ENCODE measurements at regions not wholly inside any gene's neighbourhood (a gene's known extent, or its start where the extent isn't known, plus 50 kb on each side); places are given as distances from the start of the nearest gene placed in this dataset.
"Not testable (repeated sequence)": the region's sequence is repeated elsewhere in the genome, so short reads cannot be mapped to it uniquely, and the experiment has no call there.

DNA sequence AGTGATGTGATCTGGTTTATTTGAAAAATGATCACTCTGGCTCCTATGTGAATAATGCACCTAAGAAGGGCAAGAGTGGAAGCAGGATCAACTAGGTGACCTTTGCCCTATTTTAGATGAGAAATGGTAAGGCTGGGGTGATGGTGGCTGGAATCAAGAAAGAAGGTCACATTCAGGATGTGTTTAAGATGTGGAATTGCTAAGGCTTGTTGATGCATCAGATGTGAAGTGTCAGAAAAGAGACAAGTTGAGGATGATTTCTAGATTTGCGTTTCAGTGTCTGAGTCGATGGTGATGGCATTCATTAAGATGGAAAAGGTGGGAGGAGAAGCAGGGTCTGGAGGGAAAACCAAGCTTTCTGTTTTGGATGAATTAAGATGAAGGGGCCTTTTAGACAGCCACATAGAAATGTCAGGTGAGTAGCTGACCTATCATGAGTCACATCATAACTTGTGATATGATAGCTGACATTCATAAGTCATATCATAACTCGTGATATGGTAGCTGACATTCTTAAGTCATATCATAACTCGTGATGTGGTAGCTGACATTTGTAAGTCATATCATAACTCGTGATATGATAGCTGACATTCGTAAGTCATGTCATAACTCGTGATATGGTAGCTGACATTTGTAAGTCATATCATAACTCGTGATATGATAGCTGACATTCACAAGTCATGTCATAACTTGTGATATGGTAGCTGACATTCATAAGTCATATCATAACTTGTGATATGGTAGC is 101.2 kb upstream of the SEC11C start:
- Histone ChIP-seq H3K4me3 (no peak overlapping the region), H3K27ac (no peak overlapping the region), H3K36me3 (no peaks in the 10 kb centered on the region), H3K4me1 (peaks cover 0 to 3% of the 10 kb centered on the region in 2 donors), H3K9me3 (no peaks in the 10 kb centered on the region), H3K27me3 (no peaks in the 10 kb centered on the region)
- TF ChIP-seq, protein P1, sequence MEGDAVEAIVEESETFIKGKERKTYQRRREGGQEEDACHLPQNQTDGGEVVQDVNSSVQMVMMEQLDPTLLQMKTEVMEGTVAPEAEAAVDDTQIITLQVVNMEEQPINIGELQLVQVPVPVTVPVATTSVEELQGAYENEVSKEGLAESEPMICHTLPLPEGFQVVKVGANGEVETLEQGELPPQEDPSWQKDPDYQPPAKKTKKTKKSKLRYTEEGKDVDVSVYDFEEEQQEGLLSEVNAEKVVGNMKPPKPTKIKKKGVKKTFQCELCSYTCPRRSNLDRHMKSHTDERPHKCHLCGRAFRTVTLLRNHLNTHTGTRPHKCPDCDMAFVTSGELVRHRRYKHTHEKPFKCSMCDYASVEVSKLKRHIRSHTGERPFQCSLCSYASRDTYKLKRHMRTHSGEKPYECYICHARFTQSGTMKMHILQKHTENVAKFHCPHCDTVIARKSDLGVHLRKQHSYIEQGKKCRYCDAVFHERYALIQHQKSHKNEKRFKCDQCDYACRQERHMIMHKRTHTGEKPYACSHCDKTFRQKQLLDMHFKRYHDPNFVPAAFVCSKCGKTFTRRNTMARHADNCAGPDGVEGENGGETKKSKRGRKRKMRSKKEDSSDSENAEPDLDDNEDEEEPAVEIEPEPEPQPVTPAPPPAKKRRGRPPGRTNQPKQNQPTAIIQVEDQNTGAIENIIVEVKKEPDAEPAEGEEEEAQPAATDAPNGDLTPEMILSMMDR (IDR thresholded peaks at IDR 0.05) = no peak
- TF ChIP-seq POLR2A (IDR thresholded peaks at IDR 0.05) = no peak
- no peak for DNase-seq
- intact Hi-C loops (cut with DNase I; ENCODE audit: low total_unique reads) = no loop called here

DNA sequence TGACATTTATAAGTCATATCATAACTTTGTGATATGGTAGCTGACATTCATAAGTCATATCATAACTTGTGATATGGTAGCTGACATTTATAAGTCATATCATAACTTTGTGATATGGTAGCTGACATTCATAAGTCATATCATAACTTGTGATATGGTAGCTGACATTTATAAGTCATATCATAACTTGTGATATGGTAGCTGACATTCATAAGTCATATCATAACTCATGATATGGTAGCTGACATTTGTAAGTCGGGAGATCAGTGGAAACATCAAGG is 100.7 kb upstream of the SEC11C start:
- H3K27me3 ChIP-seq; H3K9me3 ChIP-seq; H3K4me1 ChIP-seq; intact Hi-C loops (cut with DNase I; ENCODE audit: low total_unique reads); H3K36me3 ChIP-seq; H3K27ac ChIP-seq; H3K4me3 ChIP-seq; DNase-seq: not testable (repeated sequence)

DNA sequence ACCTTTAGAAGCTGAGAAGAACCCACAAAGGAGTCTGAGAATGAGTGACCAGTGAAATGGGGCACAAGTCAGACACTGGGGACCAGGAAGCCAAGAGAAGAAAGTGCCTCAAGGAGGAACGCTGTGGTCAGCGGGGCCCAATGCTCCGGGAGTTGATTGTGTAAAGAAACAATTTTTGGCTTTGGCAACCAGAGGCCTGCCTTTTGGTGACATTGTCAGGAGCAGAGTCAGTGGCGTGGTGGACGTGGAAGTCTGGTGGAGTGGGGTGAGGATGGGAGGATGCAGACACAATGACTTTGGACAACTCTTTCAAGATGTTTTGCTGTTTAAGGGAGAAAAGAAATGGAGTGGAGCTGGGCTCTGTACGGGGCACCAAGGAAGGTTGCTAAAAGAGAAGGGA is 100.2 kb upstream of the SEC11C start:
- H3K27me3 ChIP-seq = no peaks in the 10 kb centered on the region
- intact Hi-C loops (cut with DNase I; ENCODE audit: low total_unique reads) = no loop called here
- TF ChIP-seq POLR2A (IDR thresholded peaks at IDR 0.05) = no peak
- H3K4me3 ChIP-seq = no peak overlapping the region
- H3K9me3 ChIP-seq = no peaks in the 10 kb centered on the region
- no peak for DNase-seq
- peaks cover 0 to 3% of the 10 kb centered on the region in 2 donors for H3K4me1 ChIP-seq
- H3K36me3 ChIP-seq = no peaks in the 10 kb centered on the region
- H3K27ac ChIP-seq = no peak overlapping the region

DNA sequence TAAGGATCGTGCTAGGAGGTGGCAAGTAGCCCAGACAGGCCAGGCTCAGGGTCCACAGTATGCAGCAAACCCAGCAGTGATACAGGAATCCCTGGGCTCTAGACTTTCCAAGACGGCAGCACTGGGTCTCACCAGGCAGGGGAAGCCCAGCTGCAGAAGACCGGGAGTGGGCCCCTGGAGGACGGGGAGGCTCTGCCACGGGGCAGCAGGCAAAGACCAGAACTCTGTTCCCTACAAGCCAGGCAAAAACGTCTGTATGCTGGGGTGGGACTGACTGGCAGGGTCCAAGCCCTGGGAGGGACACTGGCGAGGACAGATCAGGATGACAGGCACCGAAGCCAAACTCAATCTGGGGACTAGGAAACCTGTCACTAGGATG is 98.9 kb upstream of the SEC11C start:
- intact Hi-C loops (cut with DNase I; ENCODE audit: low total_unique reads) = no loop called here
- no peaks in the 10 kb centered on the region for H3K27me3 ChIP-seq
- H3K9me3 ChIP-seq = no peaks in the 10 kb centered on the region
- no peak overlapping the region for H3K27ac ChIP-seq
- DNase-seq = no peak
- no peak overlapping the region for H3K4me3 ChIP-seq
- TF ChIP-seq, protein P1 (IDR thresholded peaks at IDR 0.05) = no peak
- no peak for TF ChIP-seq POLR2A (IDR thresholded peaks at IDR 0.05)
- no peaks in the 10 kb centered on the region for H3K36me3 ChIP-seq
- H3K4me1 ChIP-seq = peaks cover 0 to 3% of the 10 kb centered on the region in 2 donors

DNA sequence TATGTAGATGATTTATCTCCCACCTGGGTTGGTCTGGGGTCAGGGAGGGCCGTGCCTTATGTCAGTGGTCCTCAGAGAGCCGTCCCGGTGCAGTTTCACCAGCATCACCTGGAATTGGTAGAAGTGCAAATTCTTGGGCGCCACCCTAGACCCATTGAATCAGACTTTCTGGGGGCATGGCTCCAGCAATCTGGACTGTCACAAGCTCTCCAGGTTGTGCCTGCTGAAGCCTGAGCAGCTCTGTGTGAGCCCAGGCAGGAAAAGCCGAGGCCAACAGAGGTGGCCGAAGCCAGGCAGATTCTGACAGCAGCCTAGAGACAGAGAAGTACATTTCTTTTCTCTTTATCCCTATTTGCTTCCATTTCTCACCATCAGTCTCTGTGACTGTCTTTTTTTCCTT is 98.4 kb upstream of the SEC11C start:
- Histone ChIP-seq H3K9me3 (no peaks in the 10 kb centered on the region), H3K27ac (no peak overlapping the region), H3K4me1 (peaks cover 0 to 3% of the 10 kb centered on the region in 2 donors), H3K27me3 (no peaks in the 10 kb centered on the region), H3K4me3 (no peak overlapping the region), H3K36me3 (no peaks in the 10 kb centered on the region)
- DNase-seq = no peak
- no peak for TF ChIP-seq POLR2A (IDR thresholded peaks at IDR 0.05)
- TF ChIP-seq, protein P1 (IDR thresholded peaks at IDR 0.05) = no peak
- intact Hi-C loops (cut with DNase I; ENCODE audit: low total_unique reads) = no loop called here

DNA sequence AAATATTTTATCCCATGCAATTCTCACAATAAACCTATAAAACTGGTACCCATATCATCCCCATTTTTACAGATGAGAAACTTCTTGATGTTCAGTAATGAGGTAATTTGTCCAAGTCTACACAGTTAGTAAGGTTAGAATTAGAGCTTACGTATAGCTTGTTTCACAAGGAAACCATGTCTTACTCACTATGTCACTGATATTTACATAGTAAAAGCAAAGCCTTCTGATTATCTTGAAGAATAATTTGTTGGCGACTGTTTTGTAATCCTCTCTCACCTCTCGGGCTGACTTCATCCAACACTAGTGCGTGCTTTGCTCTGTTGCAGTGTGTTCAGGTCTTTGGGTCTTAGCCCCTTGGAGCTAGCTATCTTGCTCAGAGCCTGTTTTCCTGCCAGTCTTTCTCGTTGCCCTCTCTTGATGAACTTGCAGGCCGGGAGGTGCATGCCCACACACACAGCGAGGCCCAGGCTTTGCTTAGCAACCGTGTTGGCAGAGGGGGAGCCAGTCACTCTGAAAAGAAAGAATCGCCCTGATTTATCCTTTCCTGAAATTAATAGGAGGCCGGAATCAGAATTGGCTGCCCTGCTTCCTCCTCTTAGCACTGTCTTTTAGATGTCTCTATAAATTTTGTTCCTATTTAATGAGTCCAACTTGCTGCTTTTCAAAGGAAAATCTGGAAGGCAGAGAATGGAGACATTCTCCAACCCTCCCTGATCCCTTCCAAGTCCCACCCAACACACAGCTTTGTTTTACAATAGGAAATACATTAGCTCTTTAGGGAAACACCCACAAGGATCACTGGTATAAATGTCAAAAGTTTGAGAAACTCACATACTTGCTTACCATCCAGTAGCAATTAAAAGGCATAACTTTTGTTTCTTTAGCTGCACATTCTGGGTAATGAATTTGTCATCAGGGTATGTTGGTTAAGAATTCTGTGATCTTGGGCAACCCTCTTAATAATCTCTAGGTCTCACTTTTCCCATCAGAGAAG is 97.6 kb upstream of the SEC11C start:
- Histone ChIP-seq H3K4me1 (peaks cover 0 to 3% of the 10 kb centered on the region in 2 donors), H3K27me3 (no peaks in the 10 kb centered on the region), H3K4me3 (no peak overlapping the region), H3K36me3 (no peaks in the 10 kb centered on the region), H3K27ac (peak overlapping the region; percentile 45 to 46), H3K9me3 (no peaks in the 10 kb centered on the region)
- DNase-seq = no peak
- intact Hi-C loops (cut with DNase I; ENCODE audit: low total_unique reads) = no loop called here
- TF ChIP-seq POLR2A (IDR thresholded peaks at IDR 0.05) = no peak
- TF ChIP-seq, protein P1 (IDR thresholded peaks at IDR 0.05) = no peak

Measured in uterus (tissue), 3 donors.